WTC11 (cell line): ENCODE measurements at regions not wholly inside any gene's neighbourhood (a gene's known extent, or its start where the extent isn't known, plus 50 kb on each side); places are given as distances from the start of the nearest gene placed in this dataset.

Source experiments
- ATAC-seq: fragments of 200-7000 bp; cut with Tn5 transposase; 2 replicates; pipeline ENCODE4 v1.10.0; 2021; ENCODE audit warnings: mild to moderate bottlenecking, moderate library complexity
- CTCF ChIA-PET: fragments of 300-600 bp; sonication (Branson Sonifier 250); formaldehyde crosslinking; loops from one replicate; lab custom pipeline; 2021; ENCODE audit warnings: antibody characterized with exemption; lab: Charles Lee
- POLR2A ChIA-PET: fragments of 350-600 bp; sonication (Branson Sonifier 250); formaldehyde crosslinking; loops from one replicate; lab custom pipeline; 2021; ENCODE audit warnings: antibody characterized with exemption; lab: Charles Lee
- DNase-seq: peaks from one replicate; pipeline ENCODE4 v3.0.0; 2021; ENCODE audit warnings: low spot score
- H3K27ac Mint-ChIP-seq: 2 replicates; pipeline ENCODE4 v1.8.0; 2021; ENCODE audit warnings: mixed read lengths
- H3K27me3 Mint-ChIP-seq: 2 replicates; pipeline ENCODE4 v1.8.0; 2021; ENCODE audit warnings: low read depth, mild to moderate bottlenecking, moderate library complexity, mixed read lengths
- H3K36me3 Mint-ChIP-seq: 2 replicates; pipeline ENCODE4 v1.8.0; 2021; ENCODE audit warnings: mixed read lengths
- H3K4me1 Mint-ChIP-seq: 2 replicates; pipeline ENCODE4 v1.8.0; 2022; ENCODE audit warnings: mixed read lengths
- H3K4me3 Mint-ChIP-seq: 2 replicates; pipeline ENCODE4 v1.8.0; 2021; ENCODE audit warnings: mild to moderate bottlenecking, moderate library complexity, mixed read lengths
- H3K9me3 Mint-ChIP-seq: 2 replicates; pipeline ENCODE4 v1.8.0; 2021; ENCODE audit warnings: mixed read lengths
- AR ChIP-seq: fragments of 250-450 bp; sonication (Bioruptor Pico); IDR thresholded peaks from 2 replicates; pipeline ENCODE4 v1.9.0; 2021; ENCODE audit warnings: mild to moderate bottlenecking
- CBFB ChIP-seq: sonication (generic); formaldehyde crosslinking; IDR thresholded peaks from 2 replicates; pipeline ENCODE4 v1.8.1; 2022; ENCODE audit warnings: mild to moderate bottlenecking, low read depth, missing genetic modification reagents
- CREM ChIP-seq: sonication (generic); formaldehyde crosslinking; IDR thresholded peaks from 2 replicates; pipeline ENCODE4 v1.8.1; 2022; ENCODE audit warnings: mild to moderate bottlenecking, missing genetic modification reagents, moderate library complexity
- CTCF ChIP-seq: fragments of 200-600 bp; IDR thresholded peaks from 2 replicates; pipeline ENCODE4 v1.8.0; 2022; ENCODE audit warnings: antibody characterized with exemption
- ELF4 ChIP-seq: sonication (generic); formaldehyde crosslinking; IDR thresholded peaks from 2 replicates; pipeline ENCODE4 v1.8.1; 2022; ENCODE audit warnings: low read depth, mild to moderate bottlenecking, moderate library complexity, missing genetic modification reagents
- EMX1 ChIP-seq: fragments of 250-450 bp; sonication (Bioruptor Pico); IDR thresholded peaks from 2 replicates; pipeline ENCODE4 v1.8.0; 2021; ENCODE audit warnings: mild to moderate bottlenecking
- HMGA2 ChIP-seq: fragments of 250-450 bp; sonication (Bioruptor Pico); IDR thresholded peaks from 2 replicates; pipeline ENCODE4 v1.4.0; 2021; ENCODE audit warnings: mild to moderate bottlenecking, moderate library complexity
- JUN ChIP-seq: sonication (generic); formaldehyde crosslinking; IDR thresholded peaks from 2 replicates; pipeline ENCODE4 v1.8.0; 2023; ENCODE audit warnings: mild to moderate bottlenecking, missing genetic modification reagents
- KAT7 ChIP-seq: sonication (generic); formaldehyde crosslinking; IDR thresholded peaks from 2 replicates; pipeline ENCODE4 v1.8.1; 2023; ENCODE audit warnings: missing genetic modification reagents, mild to moderate bottlenecking, borderline replicate concordance
- RORB ChIP-seq: fragments of 250-450 bp; sonication (Bioruptor Pico); IDR thresholded peaks from 2 replicates; pipeline ENCODE4 v1.9.0; 2021; ENCODE audit warnings: mild to moderate bottlenecking
- TCF7 ChIP-seq: sonication (generic); formaldehyde crosslinking; IDR thresholded peaks from 2 replicates; pipeline ENCODE4 v1.8.0; 2022; ENCODE audit warnings: mild to moderate bottlenecking, low read depth, missing genetic modification reagents, moderate library complexity
- ZNF263 ChIP-seq: sonication (generic); formaldehyde crosslinking; IDR thresholded peaks from 2 replicates; pipeline ENCODE4 v1.8.1; 2022; ENCODE audit warnings: low read depth, mild to moderate bottlenecking, moderate library complexity, missing genetic modification reagents
- TF ChIP-seq, protein P1 (sequence below): sonication (generic); formaldehyde crosslinking; IDR thresholded peaks from 2 replicates; pipeline ENCODE4 v1.8.0; 2023; ENCODE audit warnings: missing genetic modification reagents
- TF ChIP-seq, protein P2 (sequence below): sonication (generic); formaldehyde crosslinking; IDR thresholded peaks from 2 replicates; pipeline ENCODE4 v1.8.1; 2023; ENCODE audit warnings: mild to moderate bottlenecking, moderate library complexity, missing genetic modification reagents
- TF ChIP-seq, protein P3 (sequence below): sonication (generic); formaldehyde crosslinking; IDR thresholded peaks from 2 replicates; pipeline ENCODE4 v1.8.0; 2022; ENCODE audit warnings: missing genetic modification reagents

GRCh38 chr6:168791917-168792316 is 350.9 kb downstream of the SMOC2 start (continued):
- no peak for TF ChIP-seq CTCF
- TF ChIP-seq RORB (CRISPR knock-in tag) = no peak
- TF ChIP-seq JUN (CRISPR knock-in tag) = no peak
- no peak for TF ChIP-seq TCF7 (CRISPR knock-in tag)
- no peak for TF ChIP-seq CBFB (CRISPR knock-in tag)
- TF ChIP-seq, protein P1, sequence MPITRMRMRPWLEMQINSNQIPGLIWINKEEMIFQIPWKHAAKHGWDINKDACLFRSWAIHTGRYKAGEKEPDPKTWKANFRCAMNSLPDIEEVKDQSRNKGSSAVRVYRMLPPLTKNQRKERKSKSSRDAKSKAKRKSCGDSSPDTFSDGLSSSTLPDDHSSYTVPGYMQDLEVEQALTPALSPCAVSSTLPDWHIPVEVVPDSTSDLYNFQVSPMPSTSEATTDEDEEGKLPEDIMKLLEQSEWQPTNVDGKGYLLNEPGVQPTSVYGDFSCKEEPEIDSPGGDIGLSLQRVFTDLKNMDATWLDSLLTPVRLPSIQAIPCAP = no peak
- no peak for TF ChIP-seq CREM (CRISPR knock-in tag)
- no peak for TF ChIP-seq ELF4 (CRISPR knock-in tag)
- TF ChIP-seq HMGA2 = no peak

DNA sequence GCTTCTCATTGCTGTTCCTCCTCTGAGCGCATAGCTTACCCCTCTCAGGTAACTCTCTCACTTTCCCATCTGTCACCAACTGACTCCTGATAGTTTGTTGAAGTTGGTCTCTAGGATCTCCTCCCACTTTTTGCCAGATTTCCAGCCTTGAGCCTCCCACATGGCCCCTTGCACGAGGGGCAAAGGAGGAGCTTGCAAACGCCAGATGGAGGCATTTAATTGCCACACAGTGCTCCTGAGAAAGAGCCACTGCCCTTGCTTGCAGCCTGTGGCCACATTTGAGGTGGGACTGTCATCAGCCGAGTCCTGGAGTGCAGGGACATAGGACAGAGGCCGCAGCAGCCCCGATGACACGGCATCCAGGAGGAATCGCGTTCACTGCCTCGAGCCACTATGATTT is 348.7 kb downstream of the SMOC2 start:
- TF ChIP-seq, protein P2, sequence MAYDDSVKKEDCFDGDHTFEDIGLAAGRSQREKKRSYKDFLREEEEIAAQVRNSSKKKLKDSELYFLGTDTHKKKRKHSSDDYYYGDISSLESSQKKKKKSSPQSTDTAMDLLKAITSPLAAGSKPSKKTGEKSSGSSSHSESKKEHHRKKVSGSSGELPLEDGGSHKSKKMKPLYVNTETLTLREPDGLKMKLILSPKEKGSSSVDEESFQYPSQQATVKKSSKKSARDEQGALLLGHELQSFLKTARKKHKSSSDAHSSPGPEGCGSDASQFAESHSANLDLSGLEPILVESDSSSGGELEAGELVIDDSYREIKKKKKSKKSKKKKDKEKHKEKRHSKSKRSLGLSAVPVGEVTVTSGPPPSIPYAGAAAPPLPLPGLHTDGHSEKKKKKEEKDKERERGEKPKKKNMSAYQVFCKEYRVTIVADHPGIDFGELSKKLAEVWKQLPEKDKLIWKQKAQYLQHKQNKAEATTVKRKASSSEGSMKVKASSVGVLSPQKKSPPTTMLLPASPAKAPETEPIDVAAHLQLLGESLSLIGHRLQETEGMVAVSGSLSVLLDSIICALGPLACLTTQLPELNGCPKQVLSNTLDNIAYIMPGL = no peak
- TF ChIP-seq EMX1 (CRISPR knock-in tag) (no peak), CBFB (CRISPR knock-in tag) (no peak)
- Mint-ChIP-seq H3K27me3 (no peaks in the 10 kb centered on the region), H3K27ac (no peak overlapping the region), H3K9me3 (peaks cover 4% of the 10 kb centered on the region), H3K36me3 (no peaks in the 10 kb centered on the region), H3K4me3 (no peak overlapping the region), H3K4me1 (peaks cover 16% of the 10 kb centered on the region)
- no peak for DNase-seq
- POLR2A ChIA-PET = no interaction called here
- ATAC-seq = no peak
- CTCF ChIA-PET = no interaction called here

DNA sequence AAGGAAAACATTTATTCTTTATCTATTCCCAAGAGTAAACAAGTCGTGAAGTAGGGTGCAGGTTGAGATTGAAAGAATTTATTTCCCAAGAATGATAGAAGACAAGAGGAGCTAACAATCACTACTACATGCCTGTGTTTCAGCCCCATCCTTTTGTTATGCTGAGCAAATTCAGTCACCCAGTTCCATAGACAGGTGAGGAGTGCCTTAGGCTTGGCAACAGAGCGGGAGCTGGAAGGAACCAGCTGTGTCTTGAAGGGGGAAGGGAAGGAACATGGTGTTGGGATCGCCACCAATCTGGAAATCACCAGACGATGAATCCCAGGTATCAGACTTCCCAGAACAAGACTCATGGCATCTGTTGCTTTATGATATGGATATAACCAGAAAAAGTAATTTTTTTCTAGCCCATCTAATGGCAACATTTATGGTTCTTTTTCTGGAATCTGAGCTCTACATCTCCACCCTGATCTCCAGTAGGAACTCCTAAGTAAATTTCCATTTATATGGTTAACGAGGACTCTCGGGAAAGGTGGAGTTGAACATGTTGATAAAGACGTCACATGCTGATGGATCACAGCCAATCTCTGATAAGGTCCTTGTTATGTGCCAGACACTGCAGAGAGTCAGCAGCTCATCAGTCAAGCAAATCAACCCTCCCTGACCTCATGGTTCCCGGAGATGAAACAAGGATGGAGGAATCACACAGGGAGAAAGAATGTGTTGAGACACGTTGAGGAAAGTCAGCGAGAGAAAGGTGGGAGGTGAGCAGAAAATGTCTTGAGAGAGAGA is 344.9 kb downstream of the SMOC2 start:
- Mint-ChIP-seq H3K4me1 (peaks cover 16% of the 10 kb centered on the region), H3K27ac (peak overlapping the region; percentile 45; the same call in 1 of the 2 replicates), H3K9me3 (peaks cover 3% of the 10 kb centered on the region; the same call in 1 of the 2 replicates), H3K27me3 (no peaks in the 10 kb centered on the region), H3K36me3 (no peaks in the 10 kb centered on the region), H3K4me3 (no peak overlapping the region)
- TF ChIP-seq, protein P2 = no peak
- no peak for TF ChIP-seq AR
- no peak for TF ChIP-seq ZNF263 (CRISPR knock-in tag)
- TF ChIP-seq, protein P3, sequence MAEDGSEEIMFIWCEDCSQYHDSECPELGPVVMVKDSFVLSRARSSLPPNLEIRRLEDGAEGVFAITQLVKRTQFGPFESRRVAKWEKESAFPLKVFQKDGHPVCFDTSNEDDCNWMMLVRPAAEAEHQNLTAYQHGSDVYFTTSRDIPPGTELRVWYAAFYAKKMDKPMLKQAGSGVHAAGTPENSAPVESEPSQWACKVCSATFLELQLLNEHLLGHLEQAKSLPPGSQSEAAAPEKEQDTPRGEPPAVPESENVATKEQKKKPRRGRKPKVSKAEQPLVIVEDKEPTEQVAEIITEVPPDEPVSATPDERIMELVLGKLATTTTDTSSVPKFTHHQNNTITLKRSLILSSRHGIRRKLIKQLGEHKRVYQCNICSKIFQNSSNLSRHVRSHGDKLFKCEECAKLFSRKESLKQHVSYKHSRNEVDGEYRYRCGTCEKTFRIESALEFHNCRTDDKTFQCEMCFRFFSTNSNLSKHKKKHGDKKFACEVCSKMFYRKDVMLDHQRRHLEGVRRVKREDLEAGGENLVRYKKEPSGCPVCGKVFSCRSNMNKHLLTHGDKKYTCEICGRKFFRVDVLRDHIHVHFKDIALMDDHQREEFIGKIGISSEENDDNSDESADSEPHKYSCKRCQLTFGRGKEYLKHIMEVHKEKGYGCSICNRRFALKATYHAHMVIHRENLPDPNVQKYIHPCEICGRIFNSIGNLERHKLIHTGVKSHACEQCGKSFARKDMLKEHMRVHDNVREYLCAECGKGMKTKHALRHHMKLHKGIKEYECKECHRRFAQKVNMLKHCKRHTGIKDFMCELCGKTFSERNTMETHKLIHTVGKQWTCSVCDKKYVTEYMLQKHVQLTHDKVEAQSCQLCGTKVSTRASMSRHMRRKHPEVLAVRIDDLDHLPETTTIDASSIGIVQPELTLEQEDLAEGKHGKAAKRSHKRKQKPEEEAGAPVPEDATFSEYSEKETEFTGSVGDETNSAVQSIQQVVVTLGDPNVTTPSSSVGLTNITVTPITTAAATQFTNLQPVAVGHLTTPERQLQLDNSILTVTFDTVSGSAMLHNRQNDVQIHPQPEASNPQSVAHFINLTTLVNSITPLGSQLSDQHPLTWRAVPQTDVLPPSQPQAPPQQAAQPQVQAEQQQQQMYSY (CRISPR knock-in tag) = no peak
- TF ChIP-seq KAT7 (CRISPR knock-in tag) = no peak
- ChIA-PET CTCF (no interaction called here), POLR2A (no interaction called here)
- DNase-seq (no peak), ATAC-seq (peak; percentile 48; the same call in 1 of the 2 replicates)
